ENCODE measurements at regions not wholly inside any gene's neighbourhood (a gene's known extent, or its start where the extent isn't known, plus 50 kb on each side); places are given as distances from the start of the nearest gene placed in this dataset.

DNA sequence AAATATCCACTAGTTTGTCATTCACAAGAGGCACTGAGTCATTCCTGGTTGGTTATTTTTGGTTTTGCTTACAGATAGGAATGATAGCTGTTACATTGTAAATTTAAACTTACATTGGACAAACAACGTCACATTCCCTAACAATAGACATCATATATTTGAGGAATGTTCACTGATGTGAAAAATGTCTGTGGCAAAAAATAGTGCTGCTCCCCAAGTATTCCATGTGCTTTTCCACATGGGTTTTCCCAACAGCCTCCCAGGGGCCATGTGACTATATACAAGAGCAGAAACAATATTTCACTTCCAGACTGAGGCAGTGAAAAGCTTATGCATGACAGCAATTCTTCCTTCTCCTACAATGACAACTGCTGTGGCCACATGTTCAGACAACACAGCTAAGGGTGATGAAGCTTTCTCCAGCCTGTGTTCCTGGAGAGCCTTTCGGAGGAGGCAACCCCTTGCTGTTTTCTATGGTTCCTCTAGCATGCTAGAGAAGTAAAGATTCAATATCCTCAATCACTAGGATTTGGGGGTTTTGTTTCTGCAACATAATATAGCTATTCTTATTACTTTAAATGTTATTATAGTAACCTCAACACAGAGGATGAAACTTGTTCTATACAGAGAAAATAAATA lies 202.7 kb downstream of the PTH2R start:
- TF ChIP-seq, protein P1, sequence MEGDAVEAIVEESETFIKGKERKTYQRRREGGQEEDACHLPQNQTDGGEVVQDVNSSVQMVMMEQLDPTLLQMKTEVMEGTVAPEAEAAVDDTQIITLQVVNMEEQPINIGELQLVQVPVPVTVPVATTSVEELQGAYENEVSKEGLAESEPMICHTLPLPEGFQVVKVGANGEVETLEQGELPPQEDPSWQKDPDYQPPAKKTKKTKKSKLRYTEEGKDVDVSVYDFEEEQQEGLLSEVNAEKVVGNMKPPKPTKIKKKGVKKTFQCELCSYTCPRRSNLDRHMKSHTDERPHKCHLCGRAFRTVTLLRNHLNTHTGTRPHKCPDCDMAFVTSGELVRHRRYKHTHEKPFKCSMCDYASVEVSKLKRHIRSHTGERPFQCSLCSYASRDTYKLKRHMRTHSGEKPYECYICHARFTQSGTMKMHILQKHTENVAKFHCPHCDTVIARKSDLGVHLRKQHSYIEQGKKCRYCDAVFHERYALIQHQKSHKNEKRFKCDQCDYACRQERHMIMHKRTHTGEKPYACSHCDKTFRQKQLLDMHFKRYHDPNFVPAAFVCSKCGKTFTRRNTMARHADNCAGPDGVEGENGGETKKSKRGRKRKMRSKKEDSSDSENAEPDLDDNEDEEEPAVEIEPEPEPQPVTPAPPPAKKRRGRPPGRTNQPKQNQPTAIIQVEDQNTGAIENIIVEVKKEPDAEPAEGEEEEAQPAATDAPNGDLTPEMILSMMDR (conservative IDR thresholded peaks at IDR 0.05 in 1 of 2, IDR thresholded peaks at IDR 0.05 in 1 of 2; ENCODE audit: low read depth in 1 of 2, low read length in 2 of 2), result no peak
- TF ChIP-seq EZH2 (IDR thresholded peaks at IDR 0.05; ENCODE audit: low read length, missing control alignments), result no peak
